ENCODE measurements at regions not wholly inside any gene's neighbourhood (a gene's known extent, or its start where the extent isn't known, plus 50 kb on each side); places are given as distances from the start of the nearest gene placed in this dataset.

- no peak overlapping the region for H3K27ac ChIP-seq (ENCODE audit: extremely low read depth, low read depth, low read length)
- POLR2A ChIA-PET: interaction anchor here (0.7 kb wide), 1 partner anchor 554 kb away, joined by 4 read pairs; no protein-coding TSS in a partner anchor
- H3K4me1 ChIP-seq (ENCODE audit: control insufficient read depth, insufficient read depth, low read length): peaks cover 2% of the 10 kb centered on the region; the same call in 1 of the 2 replicates
- CTCF ChIA-PET: interaction anchor here (0.6 to 0.7 kb wide), 3 partner anchors 9 to 1989 kb away, joined by 3 read pairs; no protein-coding TSS in a partner anchor
- TF ChIP-seq HIC1 (tag by site-specific recombination; IDR thresholded peaks at IDR 0.05) (no peak), SETDB1 (IDR thresholded peaks at IDR 0.05; ENCODE audit: insufficient read length, low read length) (no peak), ZNF121 (tag by site-specific recombination; IDR thresholded peaks at IDR 0.05) (no peak), AEBP2 (tag by site-specific recombination; IDR thresholded peaks at IDR 0.05; ENCODE audit: borderline replicate concordance) (no peak), ZNF416 (tag by site-specific recombination; IDR thresholded peaks at IDR 0.05) (no peak), ZNF596 (tag by site-specific recombination; IDR thresholded peaks at IDR 0.05) (no peak), KLF17 (tag by site-specific recombination; IDR thresholded peaks at IDR 0.05) (no peak), ZNF335 (tag by site-specific recombination; conservative IDR thresholded peaks at IDR 0.05) (no peak), REPIN1 (tag by site-specific recombination; IDR thresholded peaks at IDR 0.05; ENCODE audit: low read depth) (no peak), TRIM28 (IDR thresholded peaks at IDR 0.05; ENCODE audit: borderline replicate concordance, low read length) (no peak)
- H3K9me3 ChIP-seq (ENCODE audit: control insufficient read depth, insufficient read depth, low read depth, low read length): no peaks in the 10 kb centered on the region
- H3K36me3 ChIP-seq (ENCODE audit: control insufficient read depth in 2 of 2, insufficient read depth in 1 of 2, low read length in 2 of 2): no peaks in the 10 kb centered on the region
- no peak overlapping the region for H3K4me3 ChIP-seq (ENCODE audit: low read depth, low read length)
Measured at GRCh38 chr2:213233438-213234330, 50.6 kb upstream of the SPAG16 start.
